Motor neuron (in vitro differentiated cells): ENCODE measurements at regions not wholly inside any gene's neighbourhood (a gene's known extent, or its start where the extent isn't known, plus 50 kb on each side); places are given as distances from the start of the nearest gene placed in this dataset.

Source experiments
- ATAC-seq, 8 experiments: fragments of 200-7000 bp; cut with Tn5 transposase; replicated peaks in 6 of 8; 2 replicates each; pipeline ENCODE4 v1.8.0; 2021; ENCODE audit warnings: mild to moderate bottlenecking in 8 of 8, moderate library complexity in 8 of 8
- H3K27ac ChIP-seq, 2 donors: fragments of 250-450 bp; sonication (Bioruptor Pico); 2 replicates each; pipeline ENCODE4 v1.9.0; 2021; ENCODE audit warnings: antibody characterized with exemption in 2 of 2, mild to moderate bottlenecking in 2 of 2, moderate library complexity in 1 of 2
- H3K4me1 ChIP-seq, 2 donors: fragments of 250-450 bp; sonication (Bioruptor Pico); replicated peaks in 1 of 2; 2 replicates each; pipeline ENCODE4 v1.6.1; 2021; ENCODE audit warnings: antibody characterized with exemption in 2 of 2, mild to moderate bottlenecking in 2 of 2, moderate library complexity in 1 of 2
- H3K4me3 ChIP-seq, 5 donors: fragments of 250-450 bp; sonication (Bioruptor Pico); 2 replicates each; pipeline ENCODE4 v1.9.0; 2021; ENCODE audit warnings: antibody characterized with exemption in 5 of 5, mild to moderate bottlenecking in 5 of 5, moderate library complexity in 4 of 5
- WGBS, 10 experiments: fragments of 450-650 bp; shearing (Covaris generic); methylation state at CpG; one replicate each; pipeline ENCODE4 v1.0.0; 2022; 5-methylcytosine and 5-hydroxymethylcytosine counted together
- in situ Hi-C, 9 experiments: fragments of 400-800 bp; cut with MboI; loops; one replicate each; pipeline ENCODE4 v1.15.0; 2021; ENCODE audit warnings: low sequenced_read_pairs in 9 of 9, low pct_unique_long_range_greater_than_20kb in 2 of 9; ENCODE audit not compliant: unreplicated experiment in 9 of 9

- no peak overlapping the region for H3K27ac ChIP-seq
- H3K4me3 ChIP-seq = no peak overlapping the region
- peak in 4 of 8 experiments; percentile 30 to 73 (median 56) for ATAC-seq
- in situ Hi-C loops = no loop called here
- H3K4me1 ChIP-seq = no peaks in the 10 kb centered on the region
- 0 to 57% (median 22%) methylated on average over 1 to 4 of the region's 4 CpGs; no CpG with 5 or more reads in 4 of the 10 experiments for WGBS, 10 experiments
These were observed 63.5 kb upstream of the ASCC3 start for GRCh38 chr6:100944644-100945043.

GRCh38 chr6:100946021-100946540 lies 65.0 kb upstream of the ASCC3 start:
- no peaks in the 10 kb centered on the region for H3K4me1 ChIP-seq
- no peak for ATAC-seq
- H3K27ac ChIP-seq = no peak overlapping the region
- in situ Hi-C loops = no loop called here
- H3K4me3 ChIP-seq = no peak overlapping the region
- 33 to 93% (median 85%) methylated on average over 1 to 4 of the region's 4 CpGs; no CpG with 5 or more reads in 3 of the 10 experiments for WGBS, 10 experiments

GRCh38 chr6:100946711-100947110 lies 65.6 kb upstream of the ASCC3 start:
- no peaks in the 10 kb centered on the region for H3K4me1 ChIP-seq
- no peak overlapping the region for H3K4me3 ChIP-seq
- WGBS, 10 experiments = 33 to 93% (median 71%) methylated on average over 1 to 3 of the region's 3 CpGs; no CpG with 5 or more reads in 4 of the 10 experiments
- in situ Hi-C loops = no loop called here
- no peak for ATAC-seq
- H3K27ac ChIP-seq = no peak overlapping the region

- no peak for ATAC-seq
These were observed 67.4 kb upstream of the ASCC3 start for GRCh38 chr6:100948381-100949133.

GRCh38 chr6:100952006-100952405 lies 70.9 kb upstream of the ASCC3 start:
- no peak for ATAC-seq
- Histone ChIP-seq H3K27ac (no peak overlapping the region), H3K4me1 (no peaks in the 10 kb centered on the region), H3K4me3 (no peak overlapping the region)
- in situ Hi-C loops = no loop called here
- 14 to 81% (median 58%) methylated on average over 2 to 9 of the region's 9 CpGs for WGBS, 10 experiments

More at GRCh38 chr6:100948381-100949133, 67.4 kb upstream of the ASCC3 start:
- Histone ChIP-seq H3K4me3 (no peak overlapping the region), H3K27ac (no peak overlapping the region), H3K4me1 (no peaks in the 10 kb centered on the region)
- in situ Hi-C loops = no loop called here
- WGBS, 10 experiments = 0 to 60% (median 15%) methylated on average over 1 to 3 of the region's 3 CpGs; no CpG with 5 or more reads in 4 of the 10 experiments

GRCh38 chr6:100959280-100959679 lies 78.2 kb upstream of the ASCC3 start:
- in situ Hi-C loops = no loop called here
- no peaks in the 10 kb centered on the region for H3K4me1 ChIP-seq
- 60 to 91% (median 80%) methylated on average over 2 to 3 of the region's 3 CpGs; no CpG with 5 or more reads in 1 of the 10 experiments for WGBS, 10 experiments
- H3K4me3 ChIP-seq = no peak overlapping the region
- no peak overlapping the region for H3K27ac ChIP-seq
- no peak for ATAC-seq

GRCh38 chr6:100962466-100962865 lies 81.3 kb upstream of the ASCC3 start:
- Histone ChIP-seq H3K4me3 (no peak overlapping the region), H3K4me1 (no peaks in the 10 kb centered on the region), H3K27ac (no peak overlapping the region)
- peak in 1 of 8 experiments; percentile 39 for ATAC-seq
- 0 to 100% (median 67%) methylated on average over 1 of the region's 1 CpG; no CpG with 5 or more reads in 3 of the 10 experiments for WGBS, 10 experiments
- in situ Hi-C loops = no loop called here

GRCh38 chr6:100965067-100965466 lies 83.9 kb upstream of the ASCC3 start:
- ATAC-seq = no peak
- no peaks in the 10 kb centered on the region for H3K4me1 ChIP-seq
- in situ Hi-C loops = no loop called here
- no peak overlapping the region for H3K4me3 ChIP-seq
- no peak overlapping the region for H3K27ac ChIP-seq

- Histone ChIP-seq H3K4me1 (no peaks in the 10 kb centered on the region), H3K4me3 (no peak overlapping the region), H3K27ac (no peak overlapping the region)
- ATAC-seq = peak in 3 of 8 experiments; percentile 36 to 64 (median 51)
- 0 to 100% (median 87%) methylated on average over 1 to 4 of the region's 6 CpGs; no CpG with 5 or more reads in 6 of the 10 experiments for WGBS, 10 experiments
- in situ Hi-C loops = no loop called here
These were observed 87.8 kb upstream of the ASCC3 start for GRCh38 chr6:100968949-100969348.

- in situ Hi-C loops = no loop called here
These were observed 98.1 kb upstream of the ASCC3 start for GRCh38 chr6:100979267-100979666.

GRCh38 chr6:100980949-100981348 lies 99.8 kb upstream of the ASCC3 start:
- WGBS, 10 experiments = 8 to 100% (median 80%) methylated on average over 1 of the region's 1 CpG; no CpG with 5 or more reads in 1 of the 10 experiments
- Histone ChIP-seq H3K4me3 (no peak overlapping the region), H3K4me1 (no peaks in the 10 kb centered on the region), H3K27ac (no peak overlapping the region)
- in situ Hi-C loops = no loop called here
- peak in 3 of 8 experiments; percentile 83 to 97 (median 84) for ATAC-seq

More at GRCh38 chr6:100979267-100979666, 98.1 kb upstream of the ASCC3 start:
- 21 to 79% (median 44%) methylated on average over 3 to 4 of the region's 4 CpGs; no CpG with 5 or more reads in 1 of the 10 experiments for WGBS, 10 experiments
- Histone ChIP-seq H3K4me3 (no peak overlapping the region), H3K27ac (no peak overlapping the region), H3K4me1 (no peaks in the 10 kb centered on the region)
- no peak for ATAC-seq

- peak in 1 of 8 experiments; percentile 71 for ATAC-seq
- Histone ChIP-seq H3K4me3 (no peak overlapping the region), H3K27ac (no peak overlapping the region), H3K4me1 (no peaks in the 10 kb centered on the region)
- in situ Hi-C loops = no loop called here
- 0 to 100% (median 80%) methylated on average over 1 of the region's 1 CpG; no CpG with 5 or more reads in 5 of the 10 experiments for WGBS, 10 experiments
These were observed 105.8 kb upstream of the ASCC3 start for GRCh38 chr6:100986921-100987320.

GRCh38 chr6:100987556-100987955 lies 106.4 kb upstream of the ASCC3 start:
- Histone ChIP-seq H3K27ac (no peak overlapping the region), H3K4me1 (no peaks in the 10 kb centered on the region), H3K4me3 (no peak overlapping the region)
- 0 to 100% (median 63%) methylated on average over 1 to 5 of the region's 5 CpGs; no CpG with 5 or more reads in 1 of the 10 experiments for WGBS, 10 experiments
- peak in 2 of 8 experiments; percentile 30 to 81 for ATAC-seq
- in situ Hi-C loops = no loop called here
